ENCODE measurements at regions not wholly inside any gene's neighbourhood (a gene's known extent, or its start where the extent isn't known, plus 50 kb on each side); places are given as distances from the start of the nearest gene placed in this dataset.
"Not testable (repeated sequence)": the region's sequence is repeated elsewhere in the genome, so short reads cannot be mapped to it uniquely, and the experiment has no call there.

- 93% methylated on average over 2 of the region's 2 CpGs for WGBS (ENCODE audit: insufficient coverage, low coverage, low lambda C conversion rate, missing lambda C conversion rate)
- no peaks in the 10 kb centered on the region for H3K36me3 ChIP-seq
- TF ChIP-seq CTCF (IDR thresholded peaks at IDR 0.05) (no peak), POLR2A (IDR thresholded peaks at IDR 0.05) (no peak)
- intact Hi-C loops (cut with DNase I), result no loop called here
- no peaks in the 10 kb centered on the region for H3K4me1 ChIP-seq
- no peak overlapping the region for H3K27ac ChIP-seq
- H3K9me3 ChIP-seq, result no peaks in the 10 kb centered on the region
- ATAC-seq (no peak), DNase-seq (no peak)
- no peaks in the 10 kb centered on the region for H3K27me3 ChIP-seq
- no peak overlapping the region for H3K4me3 ChIP-seq
These were observed 158.7 kb downstream of the DISP1 start for GRCh38 chr1:222973561-222973960.

- no peaks in the 10 kb centered on the region for H3K27me3 ChIP-seq
- DNase-seq (no peak), ATAC-seq (no peak)
- no peaks in the 10 kb centered on the region for H3K9me3 ChIP-seq
- no peak overlapping the region for H3K4me3 ChIP-seq
- no peak for TF ChIP-seq CTCF (IDR thresholded peaks at IDR 0.05)
- no peak overlapping the region for H3K27ac ChIP-seq
- intact Hi-C loops (cut with DNase I), result no loop called here
- WGBS (ENCODE audit: insufficient coverage, low coverage, low lambda C conversion rate, missing lambda C conversion rate), result 81% methylated on average over 3 of the region's 3 CpGs
- H3K36me3 ChIP-seq, result no peaks in the 10 kb centered on the region
- no peaks in the 10 kb centered on the region for H3K4me1 ChIP-seq
These were observed 159.7 kb downstream of the DISP1 start for GRCh38 chr1:222974496-222974895.

- H3K27me3 ChIP-seq, result no peaks in the 10 kb centered on the region
- no peak for DNase-seq
- TF ChIP-seq POLR2A (IDR thresholded peaks at IDR 0.05), result no peak
- no peak for TF ChIP-seq CTCF (IDR thresholded peaks at IDR 0.05)
- intact Hi-C loops (cut with DNase I), result no loop called here
- no peak for ATAC-seq
- H3K27ac ChIP-seq, result no peak overlapping the region
- H3K36me3 ChIP-seq, result no peaks in the 10 kb centered on the region
- no peaks in the 10 kb centered on the region for H3K9me3 ChIP-seq
- WGBS (ENCODE audit: insufficient coverage, low coverage, low lambda C conversion rate, missing lambda C conversion rate), result 73% methylated on average over 6 of the region's 6 CpGs
- no peaks in the 10 kb centered on the region for H3K4me1 ChIP-seq
- H3K4me3 ChIP-seq, result no peak overlapping the region
These were observed 160.8 kb downstream of the DISP1 start for GRCh38 chr1:222975472-222976122.

- Histone ChIP-seq H3K27me3 (no peaks in the 10 kb centered on the region), H3K36me3 (no peaks in the 10 kb centered on the region), H3K27ac (no peak overlapping the region), H3K4me1 (no peaks in the 10 kb centered on the region), H3K9me3 (no peaks in the 10 kb centered on the region), H3K4me3 (no peak overlapping the region)
- DNase-seq (no peak), ATAC-seq (no peak)
- no peak for TF ChIP-seq CTCF (IDR thresholded peaks at IDR 0.05)
- no peak for TF ChIP-seq POLR2A (IDR thresholded peaks at IDR 0.05)
- intact Hi-C loops (cut with DNase I), result no loop called here
- WGBS (ENCODE audit: insufficient coverage, low coverage, low lambda C conversion rate, missing lambda C conversion rate), result 75% methylated on average over 1 of the region's 1 CpG
These were observed 161.6 kb downstream of the DISP1 start for GRCh38 chr1:222976453-222976852.

- ATAC-seq; H3K9me3 ChIP-seq; intact Hi-C loops (cut with DNase I); H3K4me1 ChIP-seq; H3K27me3 ChIP-seq; H3K36me3 ChIP-seq; H3K27ac ChIP-seq; H3K4me3 ChIP-seq; DNase-seq: not testable (repeated sequence)
- WGBS (ENCODE audit: insufficient coverage, low coverage, low lambda C conversion rate, missing lambda C conversion rate), result 100% methylated on average over 1 of the region's 5 CpGs
These were observed 162.5 kb downstream of the DISP1 start for GRCh38 chr1:222977294-222977693.

All from right lobe of liver (tissue), 6 donors.